SH-SY5Y (cell line): ENCODE measurements at regions not wholly inside any gene's neighbourhood (a gene's known extent, or its start where the extent isn't known, plus 50 kb on each side); places are given as distances from the start of the nearest gene placed in this dataset.

Source experiments
- GATA2 ChIP-seq: IDR thresholded peaks from 2 replicates; pipeline ENCODE4 v1.6.1; 2011; ENCODE audit warnings: mild to moderate bottlenecking, low read depth, low read length
- GATA3 ChIP-seq: IDR thresholded peaks from 2 replicates; pipeline ENCODE4 v1.6.1; 2011; ENCODE audit warnings: low read depth, mild to moderate bottlenecking, low read length, moderate library complexity

DNA sequence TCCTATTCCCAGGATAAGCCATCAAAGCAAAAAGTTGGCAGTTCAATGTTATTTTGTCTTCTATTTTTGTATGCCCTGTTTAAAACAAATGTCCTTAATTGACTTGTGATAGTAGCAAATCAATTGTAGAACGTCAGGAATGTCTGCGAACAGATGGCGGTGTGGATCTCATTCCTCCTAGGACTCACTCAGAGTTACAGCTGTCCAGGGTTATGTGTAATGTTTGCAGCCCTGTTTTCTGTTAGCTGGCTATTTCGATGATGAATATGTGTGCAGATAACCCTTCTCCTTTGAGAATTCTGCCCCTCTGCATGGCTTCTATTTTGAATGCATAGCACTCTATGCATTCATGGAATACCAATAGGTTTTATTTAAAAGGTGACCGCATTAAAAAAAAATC is 1248.0 kb upstream of the CNTN5 start:
- TF ChIP-seq GATA3: no peak
- no peak for TF ChIP-seq GATA2
